RPMI8226 (cell line): ENCODE measurements at regions not wholly inside any gene's neighbourhood (a gene's known extent, or its start where the extent isn't known, plus 50 kb on each side); places are given as distances from the start of the nearest gene placed in this dataset.

Experiments
- DNase-seq: peaks from one replicate; pipeline ENCODE4 v3.0.0-alpha.2; 2015

DNA sequence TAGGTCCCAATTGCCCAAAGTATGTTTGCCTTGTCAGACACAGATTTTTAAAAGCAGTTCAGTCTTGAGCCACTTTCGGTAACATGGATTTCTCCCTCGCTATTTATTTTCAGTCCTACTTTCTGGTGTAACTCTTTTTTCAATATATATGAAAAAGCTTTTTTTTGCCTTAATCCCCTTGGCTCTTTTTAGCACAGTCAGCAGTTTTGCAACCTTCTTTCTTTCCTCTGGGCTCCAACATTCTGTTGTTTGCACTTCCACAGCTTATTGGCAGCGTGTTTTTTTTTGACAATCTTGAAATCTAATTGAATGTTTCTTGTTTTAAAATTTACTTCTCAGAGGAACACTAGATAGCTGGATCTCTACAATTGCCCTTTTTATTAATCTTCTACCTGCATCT lies 429.3 kb upstream of the NBEA start:
- DNase-seq, result no peak

GRCh38 chr13:34513526-34513925 lies 428.5 kb upstream of the NBEA start:
- no peak for DNase-seq

GRCh38 chr13:34515201-34515600 lies 426.9 kb upstream of the NBEA start:
- DNase-seq, result no peak

GRCh38 chr13:34521171-34521570 lies 420.9 kb upstream of the NBEA start:
- no peak for DNase-seq

DNA sequence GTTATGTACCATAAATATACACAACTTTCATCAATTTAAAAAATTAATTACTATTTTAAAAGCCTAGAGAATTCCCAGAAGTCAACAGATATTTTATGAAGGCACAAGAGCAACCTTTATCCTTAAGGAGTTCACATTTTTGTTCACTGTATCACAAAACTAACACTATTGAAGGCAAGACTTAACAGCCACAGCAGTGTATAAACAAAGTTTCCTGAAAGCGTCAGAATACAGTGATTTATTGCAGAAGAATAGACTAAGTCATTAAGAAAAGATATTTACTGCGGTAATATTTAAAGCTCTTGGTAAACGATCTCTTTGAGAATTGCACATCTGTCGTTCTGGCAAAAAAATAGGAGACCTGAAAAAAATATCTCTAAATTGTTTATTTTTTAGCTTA lies 419.3 kb upstream of the NBEA start:
- no peak for DNase-seq

- no peak for DNase-seq
Observed at GRCh38 chr13:34523406-34523805, 418.7 kb upstream of the NBEA start.

GRCh38 chr13:34533941-34534340 lies 408.1 kb upstream of the NBEA start:
- no peak for DNase-seq

DNA sequence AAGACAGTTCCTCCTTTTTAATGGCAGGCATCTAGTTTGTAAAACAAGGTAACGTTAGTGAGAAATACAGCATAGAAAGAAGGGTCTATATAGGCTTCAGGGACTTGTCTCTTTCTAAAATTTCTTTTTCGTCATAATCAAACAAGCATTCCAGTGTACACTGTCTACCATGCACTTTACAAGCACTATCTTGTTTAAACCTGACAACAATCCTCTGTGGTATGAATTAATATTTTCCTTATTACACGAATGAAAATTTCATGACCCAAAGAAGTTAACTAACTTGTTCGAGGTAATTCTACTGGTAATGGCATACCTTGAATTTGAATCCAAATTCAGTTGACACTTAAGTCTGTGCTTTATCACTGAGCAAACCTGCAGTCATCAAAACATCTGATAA lies 399.7 kb upstream of the NBEA start:
- no peak for DNase-seq

DNA sequence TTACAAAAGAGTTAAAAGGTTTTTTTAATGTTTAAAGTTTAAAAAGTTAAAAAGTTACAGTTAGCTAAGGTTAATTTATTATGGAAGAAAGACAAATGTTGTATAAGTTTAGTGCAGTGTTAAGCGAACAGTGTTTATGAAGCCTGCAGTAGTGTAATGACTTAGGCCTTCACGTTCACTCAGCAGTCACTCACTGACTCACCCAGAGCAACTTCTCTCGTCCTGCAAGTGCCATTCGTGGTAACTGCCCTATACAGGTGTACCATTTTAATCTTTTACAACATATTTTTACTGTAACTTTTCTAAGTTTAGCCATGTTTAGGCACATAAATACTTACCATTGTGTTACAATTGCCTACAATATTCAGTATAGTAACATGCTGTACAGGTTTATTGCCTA lies 398.2 kb upstream of the NBEA start:
- no peak for DNase-seq

- no peak for DNase-seq
Observed at GRCh38 chr13:34545461-34545860, 396.6 kb upstream of the NBEA start.

GRCh38 chr13:34546344-34547250 lies 395.5 kb upstream of the NBEA start:
- no peak for DNase-seq

GRCh38 chr13:34547929-34548328 lies 394.1 kb upstream of the NBEA start:
- no peak for DNase-seq

GRCh38 chr13:34553376-34553775 lies 388.7 kb upstream of the NBEA start:
- DNase-seq, result no peak

DNA sequence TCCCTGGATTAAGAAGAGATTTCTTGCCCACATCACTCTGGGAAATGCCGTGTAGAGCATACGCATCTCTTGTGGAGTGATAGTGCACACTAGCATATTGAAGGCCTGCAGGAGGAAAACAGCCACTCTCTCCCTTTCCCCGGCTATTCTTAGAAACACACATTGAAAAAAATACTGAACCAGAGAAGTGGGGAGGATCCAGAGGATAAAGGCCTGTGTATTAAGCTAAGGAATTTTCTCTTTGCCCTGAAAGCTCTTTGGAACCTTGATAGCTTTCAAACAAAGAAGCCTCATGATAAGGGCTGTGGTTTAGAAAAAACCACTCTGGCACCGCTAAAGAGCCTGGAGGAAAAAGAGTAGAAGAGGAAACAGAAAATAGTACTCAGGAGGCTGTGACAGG lies 386.1 kb upstream of the NBEA start:
- no peak for DNase-seq

DNA sequence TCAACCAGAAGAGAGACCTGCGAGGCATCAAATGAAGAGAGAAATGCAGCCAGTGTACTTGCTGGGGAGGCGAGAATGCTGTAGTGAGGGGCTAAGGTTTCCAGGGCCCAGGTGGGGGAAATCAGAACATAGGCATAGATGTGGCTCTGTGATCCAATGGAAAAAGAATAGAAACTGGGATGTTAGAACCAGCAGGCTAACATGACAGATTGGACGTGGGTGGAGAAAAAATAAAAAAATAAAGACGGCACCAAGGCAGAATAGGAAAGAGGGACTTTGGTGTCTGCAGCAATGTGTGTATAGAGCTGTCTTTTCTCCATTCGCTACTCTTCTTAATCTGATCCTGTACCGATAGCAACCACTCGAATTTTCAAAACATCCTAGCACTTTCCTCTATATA lies 381.0 kb upstream of the NBEA start:
- DNase-seq, result no peak

DNA sequence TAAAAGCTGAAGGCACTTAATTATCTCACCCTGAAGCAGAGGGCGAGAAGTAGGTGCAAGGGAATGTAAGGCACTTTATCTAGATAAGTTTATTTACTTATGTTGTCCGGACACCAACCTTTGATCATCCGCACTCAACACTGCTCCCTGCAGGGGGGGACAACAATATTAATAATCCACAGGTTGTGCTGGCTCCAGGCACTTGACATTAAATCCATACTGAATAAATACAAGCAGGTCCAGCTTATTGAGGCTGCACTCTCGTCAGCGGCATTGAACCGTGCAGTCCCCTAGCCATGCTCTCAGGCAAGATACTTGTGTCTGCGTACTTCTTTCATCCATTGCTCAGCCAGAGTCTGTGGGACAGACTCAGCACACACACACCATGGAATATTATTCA lies 374.5 kb upstream of the NBEA start:
- DNase-seq, result no peak

GRCh38 chr13:34570698-34571353 lies 371.2 kb upstream of the NBEA start:
- no peak for DNase-seq

GRCh38 chr13:34571716-34572115 lies 370.4 kb upstream of the NBEA start:
- DNase-seq, result no peak

DNA sequence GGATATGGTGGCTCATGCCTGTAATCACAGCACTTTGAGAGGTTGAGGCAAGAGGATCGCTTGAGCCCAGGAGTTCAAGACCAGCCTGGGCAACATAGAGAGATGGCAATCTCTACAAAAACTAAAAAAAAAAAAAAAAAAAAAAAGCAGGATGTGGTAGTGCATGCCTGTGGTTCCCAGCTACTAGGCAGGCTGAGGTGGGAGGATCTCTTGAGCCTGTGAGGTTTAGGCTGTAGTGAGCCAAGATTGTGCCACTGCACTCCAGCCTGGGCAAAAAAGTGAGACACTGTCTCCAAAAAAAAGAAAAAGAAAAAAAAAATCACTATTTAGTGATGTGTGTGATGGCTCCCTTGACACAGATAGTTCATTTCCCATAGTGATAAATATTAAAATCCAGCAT lies 365.0 kb upstream of the NBEA start:
- DNase-seq, result peak; percentile 7

DNA sequence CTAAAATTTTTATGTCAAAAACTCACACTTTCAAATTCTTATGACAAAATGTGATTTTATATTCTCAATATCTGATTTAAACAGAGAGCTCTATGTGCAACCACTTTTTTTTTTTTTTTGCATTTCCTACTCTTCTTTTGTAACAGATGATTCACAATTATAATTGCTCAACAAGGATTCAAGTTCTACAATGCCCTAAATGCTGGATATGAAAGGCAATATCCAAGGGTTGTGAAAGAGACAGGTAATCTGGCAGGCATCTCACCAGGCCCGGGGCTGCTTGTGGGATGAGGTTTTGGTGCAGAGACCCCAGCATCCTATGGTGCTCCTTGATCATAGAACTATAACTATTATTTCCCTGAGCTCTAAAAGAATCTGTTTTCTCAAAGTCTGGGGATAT lies 363.6 kb upstream of the NBEA start:
- DNase-seq, result no peak

GRCh38 chr13:34578917-34579316 lies 363.2 kb upstream of the NBEA start:
- DNase-seq, result no peak

- DNase-seq, result no peak
Observed at GRCh38 chr13:34583181-34583580, 358.9 kb upstream of the NBEA start.

GRCh38 chr13:34587576-34587975 lies 354.5 kb upstream of the NBEA start:
- DNase-seq, result peak; percentile 45

- no peak for DNase-seq
Observed at GRCh38 chr13:34588362-34588761, 353.7 kb upstream of the NBEA start.

- no peak for DNase-seq
Observed at GRCh38 chr13:34589581-34589980, 352.5 kb upstream of the NBEA start.
